ENCODE measurements at regions not wholly inside any gene's neighbourhood (a gene's known extent, or its start where the extent isn't known, plus 50 kb on each side); places are given as distances from the start of the nearest gene placed in this dataset.

DNA sequence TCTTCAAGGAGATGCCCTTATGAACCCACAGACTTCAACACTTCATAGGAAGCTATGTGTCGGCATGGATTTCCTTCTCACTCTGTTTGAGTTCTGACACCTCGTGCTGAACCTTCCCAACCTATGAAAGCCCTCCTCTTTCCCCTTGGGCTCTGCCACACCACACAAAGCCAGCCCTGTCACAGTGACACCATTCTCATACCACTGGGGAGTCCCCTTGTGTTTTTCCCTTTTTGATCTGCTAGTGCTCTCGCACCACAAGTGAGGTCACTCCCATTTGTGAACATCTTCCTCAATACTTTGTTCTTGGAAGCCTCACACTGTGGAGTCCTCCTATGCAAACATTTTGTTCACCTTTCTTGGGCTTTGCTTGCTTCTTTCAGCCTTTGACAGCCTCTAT is 264.6 kb upstream of the ALG10 start:
- Histone ChIP-seq H3K9me3 (peaks cover 0 to 7% (median 0%) of the 10 kb centered on the region in 4 donors), H3K27me3 (no peaks in the 10 kb centered on the region), H3K27ac (no peak overlapping the region), H3K4me3 (no peak overlapping the region), H3K36me3 (no peaks in the 10 kb centered on the region), H3K4me1 (no peaks in the 10 kb centered on the region)
- WGBS, 5 donors = 73 to 88% (median 79%) methylated on average over 3 of the region's 3 CpGs
- intact Hi-C loops (cut with DNase I; ENCODE audit: low total_unique reads) = no loop called here
- TF ChIP-seq POLR2A (IDR thresholded peaks at IDR 0.05) (no peak), POLR2AphosphoS5 (IDR thresholded peaks at IDR 0.05) (no peak), EP300 (IDR thresholded peaks at IDR 0.05) (no peak)
- TF ChIP-seq, protein P1, sequence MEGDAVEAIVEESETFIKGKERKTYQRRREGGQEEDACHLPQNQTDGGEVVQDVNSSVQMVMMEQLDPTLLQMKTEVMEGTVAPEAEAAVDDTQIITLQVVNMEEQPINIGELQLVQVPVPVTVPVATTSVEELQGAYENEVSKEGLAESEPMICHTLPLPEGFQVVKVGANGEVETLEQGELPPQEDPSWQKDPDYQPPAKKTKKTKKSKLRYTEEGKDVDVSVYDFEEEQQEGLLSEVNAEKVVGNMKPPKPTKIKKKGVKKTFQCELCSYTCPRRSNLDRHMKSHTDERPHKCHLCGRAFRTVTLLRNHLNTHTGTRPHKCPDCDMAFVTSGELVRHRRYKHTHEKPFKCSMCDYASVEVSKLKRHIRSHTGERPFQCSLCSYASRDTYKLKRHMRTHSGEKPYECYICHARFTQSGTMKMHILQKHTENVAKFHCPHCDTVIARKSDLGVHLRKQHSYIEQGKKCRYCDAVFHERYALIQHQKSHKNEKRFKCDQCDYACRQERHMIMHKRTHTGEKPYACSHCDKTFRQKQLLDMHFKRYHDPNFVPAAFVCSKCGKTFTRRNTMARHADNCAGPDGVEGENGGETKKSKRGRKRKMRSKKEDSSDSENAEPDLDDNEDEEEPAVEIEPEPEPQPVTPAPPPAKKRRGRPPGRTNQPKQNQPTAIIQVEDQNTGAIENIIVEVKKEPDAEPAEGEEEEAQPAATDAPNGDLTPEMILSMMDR (IDR thresholded peaks at IDR 0.05) = no peak
- no peak for DNase-seq

DNA sequence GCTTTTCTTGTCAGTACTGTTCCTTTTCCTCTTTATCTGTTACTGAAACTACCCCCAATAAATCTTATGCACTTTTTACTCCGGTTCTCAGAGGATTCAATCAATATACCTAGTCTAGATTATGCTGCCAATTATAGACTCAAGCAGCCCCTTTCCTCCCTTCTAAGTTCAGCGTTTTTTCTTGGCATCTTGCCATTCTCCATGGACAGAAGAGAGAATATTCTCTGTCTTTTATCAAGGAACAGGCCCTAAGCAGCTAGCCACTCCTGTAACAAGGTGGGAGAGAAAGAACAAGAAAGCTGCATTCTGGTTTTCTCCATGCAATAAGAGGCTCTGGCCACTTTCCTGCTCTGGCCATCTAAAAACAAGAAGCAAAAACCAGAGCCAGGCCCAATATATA is 263.0 kb upstream of the ALG10 start:
- no peaks in the 10 kb centered on the region for H3K36me3 ChIP-seq
- 28 to 57% (median 56%) methylated on average over 2 of the region's 2 CpGs for WGBS, 5 donors
- no peak overlapping the region for H3K27ac ChIP-seq
- intact Hi-C loops (cut with DNase I; ENCODE audit: low total_unique reads) = no loop called here
- TF ChIP-seq EP300 (IDR thresholded peaks at IDR 0.05) (no peak), POLR2AphosphoS5 (IDR thresholded peaks at IDR 0.05) (no peak), POLR2A (IDR thresholded peaks at IDR 0.05) (no peak)
- TF ChIP-seq, protein P1 (IDR thresholded peaks at IDR 0.05) = no peak
- no peaks in the 10 kb centered on the region for H3K4me1 ChIP-seq
- no peaks in the 10 kb centered on the region for H3K27me3 ChIP-seq
- DNase-seq = no peak
- H3K9me3 ChIP-seq = peaks cover 0 to 7% (median 0%) of the 10 kb centered on the region in 4 donors
- no peak overlapping the region for H3K4me3 ChIP-seq

DNA sequence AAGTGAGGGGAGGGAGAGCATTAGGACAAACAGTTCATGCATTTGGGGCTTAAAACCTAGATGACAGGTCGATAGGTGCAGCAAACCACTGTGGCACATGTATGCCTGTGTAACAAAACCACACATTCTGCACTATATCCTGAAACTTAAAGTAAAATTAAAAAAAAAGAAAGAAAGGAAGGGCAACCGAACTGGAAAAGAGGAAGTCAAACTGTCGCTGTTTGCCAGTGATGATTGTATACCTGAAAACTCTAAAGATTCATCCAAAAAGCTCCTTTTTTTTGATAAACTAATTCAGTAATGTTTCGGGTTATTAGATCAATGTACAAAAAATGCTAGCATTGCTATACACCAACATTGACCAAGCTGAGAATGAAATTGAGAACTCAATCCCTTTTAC is 259.0 kb upstream of the ALG10 start:
- WGBS, 5 donors = 54 to 72% (median 66%) methylated on average over 4 of the region's 4 CpGs

DNA sequence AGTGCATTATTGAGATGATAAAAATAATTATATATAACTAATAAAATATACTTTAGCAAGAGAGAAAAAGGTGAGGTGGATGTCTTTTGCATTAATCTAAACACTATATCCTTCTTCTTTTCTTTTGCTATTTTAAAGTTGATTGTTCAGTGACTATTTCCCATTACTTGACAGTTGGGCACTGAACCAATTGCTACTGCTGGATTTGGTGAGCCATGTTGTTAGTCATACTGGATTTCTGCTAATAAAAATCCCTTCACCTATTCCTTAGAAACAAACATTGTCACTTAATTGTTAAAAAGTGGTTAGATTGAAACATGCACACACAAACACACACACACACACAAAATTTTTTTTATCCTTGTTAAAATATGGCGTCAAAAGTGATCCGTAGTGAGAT is 251.6 kb upstream of the ALG10 start:
- no peaks in the 10 kb centered on the region for H3K4me1 ChIP-seq
- peaks cover 0 to 9% (median 3%) of the 10 kb centered on the region in 4 donors for H3K9me3 ChIP-seq
- no peak overlapping the region for H3K27ac ChIP-seq
- no peak for DNase-seq
- intact Hi-C loops (cut with DNase I; ENCODE audit: low total_unique reads) = no loop called here
- H3K4me3 ChIP-seq = no peak overlapping the region
- no peaks in the 10 kb centered on the region for H3K27me3 ChIP-seq
- 46 to 79% (median 79%) methylated on average over 2 of the region's 2 CpGs for WGBS, 5 donors
- TF ChIP-seq POLR2AphosphoS5 (IDR thresholded peaks at IDR 0.05) (no peak), EP300 (IDR thresholded peaks at IDR 0.05) (no peak), POLR2A (IDR thresholded peaks at IDR 0.05) (no peak)
- TF ChIP-seq, protein P1 (IDR thresholded peaks at IDR 0.05) = no peak
- H3K36me3 ChIP-seq = no peaks in the 10 kb centered on the region

More for the DNA sequence above, 259.0 kb upstream of the ALG10 start:
- intact Hi-C loops (cut with DNase I; ENCODE audit: low total_unique reads) = no loop called here
- no peak overlapping the region for H3K4me3 ChIP-seq
- TF ChIP-seq EP300 (IDR thresholded peaks at IDR 0.05) (no peak), POLR2A (IDR thresholded peaks at IDR 0.05) (no peak), POLR2AphosphoS5 (IDR thresholded peaks at IDR 0.05) (no peak)
- TF ChIP-seq, protein P1 (IDR thresholded peaks at IDR 0.05) = no peak
- no peaks in the 10 kb centered on the region for H3K36me3 ChIP-seq
- no peak for DNase-seq
- H3K4me1 ChIP-seq = no peaks in the 10 kb centered on the region
- no peaks in the 10 kb centered on the region for H3K27me3 ChIP-seq
- no peak overlapping the region for H3K27ac ChIP-seq
- H3K9me3 ChIP-seq = no peaks in the 10 kb centered on the region

All from stomach (tissue), 8 donors.